ENCODE measurements at regions not wholly inside any gene's neighbourhood (a gene's known extent, or its start where the extent isn't known, plus 50 kb on each side); places are given as distances from the start of the nearest gene placed in this dataset.

- TF ChIP-seq CTCF (IDR thresholded peaks at IDR 0.05) (no peak), POLR2A (IDR thresholded peaks at IDR 0.05) (no peak)
Measured at GRCh38 chr6:86791476-86791875, 145.9 kb upstream of the HTR1E start.

Measured in prostate gland (tissue), 2 donors.